Natural killer cell (primary cell): ENCODE measurements at regions not wholly inside any gene's neighbourhood (a gene's known extent, or its start where the extent isn't known, plus 50 kb on each side); places are given as distances from the start of the nearest gene placed in this dataset.

ENCODE experiments used
- ATAC-seq, 3 donors: fragments of 150-1000 bp in 2 of 3; fragments of 200-7000 bp in 1 of 3; cut with Tn5 transposase; 1 replicate in 1 of 3; 2 replicates in 2 of 3; pipeline ENCODE4 v1.10.0; 2021; ENCODE audit warnings: mild to moderate bottlenecking in 2 of 3, moderate library complexity in 2 of 3
- DNase-seq, 2 donors: peaks; one replicate each; pipeline versions ENCODE4 v3.0.0 to v3.0.0-alpha.2; 2013 to 2021; ENCODE audit warnings: mixed read lengths in 1 of 2
- H3K27ac ChIP-seq: one replicate; pipeline ENCODE4 v1.5.1; 2013; ENCODE audit warnings: mild to moderate bottlenecking, low read length
- H3K27me3 ChIP-seq: one replicate; pipeline ENCODE4 v1.6.1; 2013; ENCODE audit warnings: low read length; ENCODE audit not compliant: control insufficient read depth, insufficient read depth
- H3K36me3 ChIP-seq: one replicate; pipeline ENCODE4 v1.6.1; 2013; ENCODE audit warnings: low read length; ENCODE audit not compliant: control insufficient read depth, insufficient read depth
- H3K4me1 ChIP-seq: one replicate; pipeline ENCODE4 v1.6.1; 2013; ENCODE audit warnings: low read length; ENCODE audit not compliant: control insufficient read depth, insufficient read depth
- H3K4me3 ChIP-seq: one replicate; pipeline ENCODE4 v1.5.1; 2013; ENCODE audit warnings: low read length
- H3K9me3 ChIP-seq: one replicate; pipeline ENCODE4 v1.6.1; 2013; ENCODE audit warnings: low read length; ENCODE audit not compliant: control insufficient read depth, insufficient read depth
- H3K27ac Mint-ChIP-seq, 2 donors: one replicate each; pipeline ENCODE4 v1.8.0; 2022; ENCODE audit warnings: mild to moderate bottlenecking in 2 of 2, mixed read lengths in 2 of 2, moderate library complexity in 1 of 2
- H3K27me3 Mint-ChIP-seq, 2 donors: one replicate each; pipeline ENCODE4 v1.8.0; 2022; ENCODE audit warnings: low read depth in 2 of 2, mixed read lengths in 2 of 2
- H3K36me3 Mint-ChIP-seq: one replicate; pipeline ENCODE4 v1.8.0; 2022; ENCODE audit warnings: mixed read lengths
- H3K4me1 Mint-ChIP-seq, 2 donors: one replicate each; pipeline ENCODE4 v1.8.0; 2022; ENCODE audit warnings: mixed read lengths in 2 of 2
- H3K4me3 Mint-ChIP-seq: one replicate; pipeline ENCODE4 v1.8.0; 2022; ENCODE audit warnings: mild to moderate bottlenecking, moderate library complexity, mixed read lengths
- H3K9me3 Mint-ChIP-seq, 2 donors: one replicate each; pipeline ENCODE4 v1.8.0; 2022; ENCODE audit warnings: mixed read lengths in 2 of 2
- CTCF ChIP-seq: fragments of 200-600 bp; IDR thresholded peaks from one replicate; pipeline ENCODE4 v1.8.0; 2022; ENCODE audit warnings: antibody characterized with exemption
- WGBS: methylation state at CpG from one replicate; pipeline ENCODE4 v1.1.7; 2013; ENCODE audit warnings: missing lambda C conversion rate; ENCODE audit not compliant: insufficient coverage; 5-methylcytosine and 5-hydroxymethylcytosine counted together
- intact Hi-C: fragments of 100-400 bp; cut with micrococcal nuclease; formaldehyde crosslinking; loops from one replicate; pipeline ENCODE4 v1.14.2; 2022

GRCh38 chr5:120907953-120908352, 443.9 kb downstream of the PRR16 start:
- Histone ChIP-seq H3K4me1 (no peaks in the 10 kb centered on the region), H3K36me3 (no peaks in the 10 kb centered on the region), H3K27me3 (no peaks in the 10 kb centered on the region), H3K27ac (no peak overlapping the region), H3K4me3 (no peak overlapping the region), H3K9me3 (no peaks in the 10 kb centered on the region)
- Mint-ChIP-seq H3K4me3 (no peak overlapping the region), H3K9me3 (peaks cover 16 to 27% of the 10 kb centered on the region in 2 donors), H3K27me3 (no peaks in the 10 kb centered on the region), H3K36me3 (peaks cover 8% of the 10 kb centered on the region), H3K27ac (no peak overlapping the region), H3K4me1 (no peaks in the 10 kb centered on the region)
- no CpG with 5 or more reads among the region's 1 CpG for WGBS
- TF ChIP-seq CTCF, result no peak
- DNase-seq (no peak), ATAC-seq (no peak)
- intact Hi-C loops, result no loop called here

DNA sequence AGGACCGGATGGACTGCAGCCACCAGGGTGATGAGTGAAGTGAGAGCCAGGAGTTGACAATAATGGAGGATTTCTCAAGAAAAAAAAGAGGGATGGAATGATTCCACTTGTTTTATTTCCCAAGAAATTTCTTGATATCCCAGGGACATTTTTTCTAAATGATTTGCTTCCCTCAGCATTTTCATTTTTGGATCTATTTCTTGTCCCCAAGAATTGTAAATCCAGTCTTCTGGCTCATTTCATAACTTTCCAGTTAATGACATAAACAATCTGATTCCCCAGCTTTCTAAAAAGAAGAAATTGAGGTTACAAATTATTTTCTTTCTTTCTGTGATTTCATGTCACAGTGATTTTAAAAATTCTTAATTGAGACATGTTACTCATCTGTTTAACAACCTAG, 446.5 kb downstream of the PRR16 start:
- intact Hi-C loops, result no loop called here
- ATAC-seq, result no peak
- no peak overlapping the region for H3K27ac Mint-ChIP-seq
- H3K4me3 Mint-ChIP-seq, result no peak overlapping the region
- H3K27me3 Mint-ChIP-seq, result no peaks in the 10 kb centered on the region
- 53% methylated on average over 1 of the region's 1 CpG for WGBS
- Histone ChIP-seq H3K27me3 (no peaks in the 10 kb centered on the region), H3K9me3 (no peaks in the 10 kb centered on the region), H3K4me3 (no peak overlapping the region), H3K27ac (no peak overlapping the region), H3K36me3 (no peaks in the 10 kb centered on the region), H3K4me1 (no peaks in the 10 kb centered on the region)
- TF ChIP-seq CTCF, result no peak
- H3K9me3 Mint-ChIP-seq, result peaks cover 10 to 19% of the 10 kb centered on the region in 2 donors
- no peak for DNase-seq
- peaks cover 8% of the 10 kb centered on the region for H3K36me3 Mint-ChIP-seq
- H3K4me1 Mint-ChIP-seq, result no peaks in the 10 kb centered on the region

DNA sequence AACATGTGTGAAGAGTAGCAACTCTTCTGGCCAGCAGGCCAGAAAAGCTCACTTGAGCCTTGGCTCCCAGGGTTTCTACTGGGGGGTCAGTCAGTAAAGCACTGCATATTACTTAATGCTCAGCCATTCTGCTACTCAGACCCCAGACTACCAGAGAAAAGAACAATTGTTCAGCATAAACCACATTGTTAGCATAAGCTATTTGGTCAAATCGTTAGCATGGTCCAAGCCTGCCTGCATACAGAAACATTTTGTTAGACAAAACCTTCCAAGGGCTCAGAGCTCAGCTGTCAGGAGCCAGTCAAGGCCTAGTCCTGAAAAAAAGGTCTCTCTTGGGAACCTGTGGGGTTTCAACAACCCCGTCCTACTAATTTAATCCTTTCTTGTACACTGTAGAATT, 449.3 kb downstream of the PRR16 start:
- TF ChIP-seq CTCF, result no peak
- Mint-ChIP-seq H3K27ac (no peak overlapping the region), H3K9me3 (peaks cover 4 to 19% of the 10 kb centered on the region in 2 donors), H3K4me1 (no peaks in the 10 kb centered on the region), H3K27me3 (no peaks in the 10 kb centered on the region), H3K4me3 (no peak overlapping the region), H3K36me3 (no peaks in the 10 kb centered on the region)
- no peak for ATAC-seq
- no peaks in the 10 kb centered on the region for H3K27me3 ChIP-seq
- H3K27ac ChIP-seq, result no peak overlapping the region
- H3K4me3 ChIP-seq, result no peak overlapping the region
- H3K4me1 ChIP-seq, result no peaks in the 10 kb centered on the region
- DNase-seq, result no peak
- no peaks in the 10 kb centered on the region for H3K36me3 ChIP-seq
- no peaks in the 10 kb centered on the region for H3K9me3 ChIP-seq
- 76% methylated on average over 1 of the region's 2 CpGs for WGBS
- intact Hi-C loops, result no loop called here

DNA sequence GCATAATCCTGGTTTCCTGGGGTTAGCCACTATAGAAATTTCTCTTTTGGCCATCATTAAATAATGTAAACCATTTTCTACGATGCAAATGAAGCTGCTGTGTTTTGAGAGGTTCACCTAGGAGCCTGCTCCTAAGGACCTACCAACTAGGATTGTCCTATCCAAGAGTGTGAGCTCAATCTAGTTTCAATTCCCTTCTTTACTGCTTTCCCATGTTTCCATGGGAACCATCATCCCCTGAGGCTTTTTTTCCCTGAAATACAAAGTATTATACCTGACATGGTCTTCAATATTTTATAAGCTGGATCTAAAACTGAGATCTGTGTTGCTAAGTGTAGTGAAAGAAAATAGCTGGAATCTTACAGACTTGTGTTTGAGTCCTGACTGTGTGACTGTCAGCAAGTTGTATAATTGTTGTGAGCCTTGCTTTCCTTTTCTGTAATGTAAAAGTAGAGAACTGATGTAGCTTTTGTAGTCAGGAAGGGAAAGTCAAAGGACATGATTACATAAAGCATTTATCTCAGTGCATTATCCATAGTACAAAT, 453.2 kb downstream of the PRR16 start:
- no peak for DNase-seq
- H3K4me1 Mint-ChIP-seq, result no peaks in the 10 kb centered on the region
- H3K27ac Mint-ChIP-seq, result no peak overlapping the region
- Histone ChIP-seq H3K27ac (no peak overlapping the region), H3K9me3 (no peaks in the 10 kb centered on the region), H3K4me3 (no peak overlapping the region), H3K27me3 (no peaks in the 10 kb centered on the region), H3K4me1 (no peaks in the 10 kb centered on the region), H3K36me3 (no peaks in the 10 kb centered on the region)
- no peak overlapping the region for H3K4me3 Mint-ChIP-seq
- peaks cover 3 to 13% of the 10 kb centered on the region in 2 donors for H3K9me3 Mint-ChIP-seq
- 54% methylated on average over 1 of the region's 1 CpG for WGBS
- H3K36me3 Mint-ChIP-seq, result no peaks in the 10 kb centered on the region
- no peaks in the 10 kb centered on the region for H3K27me3 Mint-ChIP-seq
- intact Hi-C loops, result no loop called here
- no peak for TF ChIP-seq CTCF
- ATAC-seq, result no peak
